K562 (cell line): ENCODE measurements at regions not wholly inside any gene's neighbourhood (a gene's known extent, or its start where the extent isn't known, plus 50 kb on each side); places are given as distances from the start of the nearest gene placed in this dataset.

Source experiments
- CBX2 ChIP-seq: fragments of 200-600 bp; sonication (generic); IDR thresholded peaks from one replicate; pipeline ENCODE4 v1.6.1; 2012; ENCODE audit warnings: mild to moderate bottlenecking, low read length, inconsistent platforms; ENCODE audit not compliant: insufficient read depth, poor library complexity, severe bottlenecking
- CREB1 ChIP-seq, 2 experiments: sonication (generic) in 1 of 2; formaldehyde crosslinking in 1 of 2; IDR thresholded peaks; 2 replicates each; pipeline versions ENCODE4 v1.6.1 to v1.8.0; 2012 to 2022; ENCODE audit warnings: inconsistent platforms in 1 of 2, mild to moderate bottlenecking in 1 of 2, missing genetic modification reagents in 1 of 2, moderate library complexity in 1 of 2
- CTCF ChIP-seq, 3 experiments: IDR thresholded peaks in 2 of 3; conservative IDR thresholded peaks in 1 of 3; 2 replicates each; pipeline ENCODE4 v1.5.1; 2011 to 2012; ENCODE audit warnings: low read length in 3 of 3, mild to moderate bottlenecking in 3 of 3, control low read depth in 2 of 3, improper control_type of control experiment in 1 of 3, inconsistent platforms in 1 of 3, low read depth in 1 of 3, mixed read lengths in 1 of 3, moderate library complexity in 1 of 3; ENCODE audit not compliant: insufficient read depth in 2 of 3
- EHMT2 ChIP-seq: fragments of 450-650 bp; IDR thresholded peaks from 2 replicates; pipeline ENCODE4 v1.6.1; 2018; ENCODE audit warnings: antibody characterized with exemption
- FOS ChIP-seq: IDR thresholded peaks from 3 replicates; pipeline ENCODE4 v1.6.1; 2011; ENCODE audit not compliant: insufficient read length; ENCODE audit errors: extremely low read depth
- KHSRP ChIP-seq: fragments of 450-650 bp; IDR thresholded peaks from 2 replicates; pipeline ENCODE4 v1.6.1; 2017
- MAX ChIP-seq: sonication (generic); formaldehyde crosslinking; IDR thresholded peaks from 2 replicates; pipeline ENCODE4 v1.9.0; 2022; ENCODE audit warnings: mild to moderate bottlenecking, missing genetic modification reagents
- NR3C1 ChIP-seq: sonication (generic); formaldehyde crosslinking; IDR thresholded peaks from 2 replicates; pipeline ENCODE4 v1.8.1; 2022; ENCODE audit warnings: missing genetic modification reagents
- TAF7 ChIP-seq: fragments of 450-650 bp; IDR thresholded peaks from 2 replicates; pipeline ENCODE4 v1.6.1; 2016; ENCODE audit warnings: missing genetic modification characterization, missing compliant biosample characterization
- ZBED1 ChIP-seq: IDR thresholded peaks from 2 replicates; pipeline ENCODE4 v1.6.1; 2014
- ZBTB17 ChIP-seq: fragments of 450-650 bp; formaldehyde crosslinking; IDR thresholded peaks from 2 replicates; pipeline ENCODE4 v1.4.0; 2020; ENCODE audit warnings: mild to moderate bottlenecking
- ZNF436 ChIP-seq: fragments of 250-450, 450-650 bp; sonication (Bioruptor Pico); formaldehyde crosslinking; IDR thresholded peaks from 2 replicates; pipeline ENCODE4 v1.7.0; 2020; ENCODE audit warnings: mild to moderate bottlenecking

GRCh38 chr6:10154251-10154650 lies 260.6 kb downstream of the TFAP2A start:
- TF ChIP-seq ZBTB17 (CRISPR knock-in tag) (no peak), MAX (CRISPR knock-in tag) (no peak), FOS (no peak), ZBED1 (no peak), CTCF (IDR thresholded peaks at IDR 0.05 in 2 of 3, conservative IDR thresholded peaks at IDR 0.05 in 1 of 3; ENCODE audit: insufficient read depth in 2 of 3, low read depth in 1 of 3, low read length in 3 of 3) (no peak), CREB1 (IDR thresholded peaks at IDR 0.05) (no peak), CREB1 (CRISPR knock-in tag; IDR thresholded peaks at IDR 0.05) (no peak), CBX2 (no peak), NR3C1 (CRISPR knock-in tag) (no peak), ZNF436 (CRISPR knock-in tag) (no peak), KHSRP (no peak), EHMT2 (no peak), TAF7 (tag) (no peak)
